ENCODE measurements at regions not wholly inside any gene's neighbourhood (a gene's known extent, or its start where the extent isn't known, plus 50 kb on each side); places are given as distances from the start of the nearest gene placed in this dataset.

DNA sequence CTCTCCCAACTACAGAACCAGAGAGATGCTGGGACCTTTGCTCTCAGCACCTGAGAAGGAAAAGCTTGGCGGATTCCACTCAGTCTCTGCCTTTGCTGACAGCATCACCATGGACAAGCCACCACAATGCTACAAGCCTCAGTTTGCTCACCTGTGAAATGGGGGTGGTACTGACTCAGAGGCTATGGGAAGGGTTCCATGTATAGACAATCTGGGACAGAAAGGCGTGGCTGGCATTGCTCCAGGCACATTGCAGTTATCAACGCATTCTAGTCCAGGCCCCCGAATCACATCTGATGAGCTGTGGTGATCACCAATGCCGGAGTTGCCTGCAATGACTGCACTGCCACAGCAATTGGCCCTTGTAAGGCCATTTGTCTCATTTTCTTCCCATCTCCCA lies 72.6 kb downstream of the ISX start:
- Histone ChIP-seq H3K36me3 (ENCODE audit: low read depth, low read length) (no peaks in the 10 kb centered on the region), H3K9me2 (replicated peaks; ENCODE audit: low read length) (no peaks in the 10 kb centered on the region), H4K20me1 (ENCODE audit: low read length) (no peaks in the 10 kb centered on the region), H3K9me3 (ENCODE audit: low read length) (no peaks in the 10 kb centered on the region), H3K4me2 (ENCODE audit: low read length) (no peak overlapping the region), H3K79me2 (ENCODE audit: low read length) (no peaks in the 10 kb centered on the region), H3K27ac (ENCODE audit: low read length) (no peak overlapping the region), H3F3A (ENCODE audit: low read length, unreplicated experiment) (no peaks in the 10 kb centered on the region), H2AFZ (ENCODE audit: low read length) (no peak overlapping the region), H3K4me3 (ENCODE audit: low read length) (no peak overlapping the region), H3K9ac (ENCODE audit: low read length) (no peak overlapping the region), H3K27me3 (ENCODE audit: low read length) (peaks cover 10% of the 10 kb centered on the region; the same call in 1 of the 2 replicates), H3K4me1 (ENCODE audit: insufficient read depth, low read length) (no peaks in the 10 kb centered on the region)
- DNase-seq (no peak), ATAC-seq (no peak)
- TF ChIP-seq, protein P1, sequence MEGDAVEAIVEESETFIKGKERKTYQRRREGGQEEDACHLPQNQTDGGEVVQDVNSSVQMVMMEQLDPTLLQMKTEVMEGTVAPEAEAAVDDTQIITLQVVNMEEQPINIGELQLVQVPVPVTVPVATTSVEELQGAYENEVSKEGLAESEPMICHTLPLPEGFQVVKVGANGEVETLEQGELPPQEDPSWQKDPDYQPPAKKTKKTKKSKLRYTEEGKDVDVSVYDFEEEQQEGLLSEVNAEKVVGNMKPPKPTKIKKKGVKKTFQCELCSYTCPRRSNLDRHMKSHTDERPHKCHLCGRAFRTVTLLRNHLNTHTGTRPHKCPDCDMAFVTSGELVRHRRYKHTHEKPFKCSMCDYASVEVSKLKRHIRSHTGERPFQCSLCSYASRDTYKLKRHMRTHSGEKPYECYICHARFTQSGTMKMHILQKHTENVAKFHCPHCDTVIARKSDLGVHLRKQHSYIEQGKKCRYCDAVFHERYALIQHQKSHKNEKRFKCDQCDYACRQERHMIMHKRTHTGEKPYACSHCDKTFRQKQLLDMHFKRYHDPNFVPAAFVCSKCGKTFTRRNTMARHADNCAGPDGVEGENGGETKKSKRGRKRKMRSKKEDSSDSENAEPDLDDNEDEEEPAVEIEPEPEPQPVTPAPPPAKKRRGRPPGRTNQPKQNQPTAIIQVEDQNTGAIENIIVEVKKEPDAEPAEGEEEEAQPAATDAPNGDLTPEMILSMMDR (conservative IDR thresholded peaks at IDR 0.05; ENCODE audit: low read depth, low read length) = no peak
- intact Hi-C loops (cut with micrococcal nuclease) = no loop called here
- ChIA-PET CTCF (no interaction called here), POLR2A (ENCODE audit: unreplicated experiment) (no interaction called here)
- BruUV-seq (replicated peaks) = no TSS peak

DNA sequence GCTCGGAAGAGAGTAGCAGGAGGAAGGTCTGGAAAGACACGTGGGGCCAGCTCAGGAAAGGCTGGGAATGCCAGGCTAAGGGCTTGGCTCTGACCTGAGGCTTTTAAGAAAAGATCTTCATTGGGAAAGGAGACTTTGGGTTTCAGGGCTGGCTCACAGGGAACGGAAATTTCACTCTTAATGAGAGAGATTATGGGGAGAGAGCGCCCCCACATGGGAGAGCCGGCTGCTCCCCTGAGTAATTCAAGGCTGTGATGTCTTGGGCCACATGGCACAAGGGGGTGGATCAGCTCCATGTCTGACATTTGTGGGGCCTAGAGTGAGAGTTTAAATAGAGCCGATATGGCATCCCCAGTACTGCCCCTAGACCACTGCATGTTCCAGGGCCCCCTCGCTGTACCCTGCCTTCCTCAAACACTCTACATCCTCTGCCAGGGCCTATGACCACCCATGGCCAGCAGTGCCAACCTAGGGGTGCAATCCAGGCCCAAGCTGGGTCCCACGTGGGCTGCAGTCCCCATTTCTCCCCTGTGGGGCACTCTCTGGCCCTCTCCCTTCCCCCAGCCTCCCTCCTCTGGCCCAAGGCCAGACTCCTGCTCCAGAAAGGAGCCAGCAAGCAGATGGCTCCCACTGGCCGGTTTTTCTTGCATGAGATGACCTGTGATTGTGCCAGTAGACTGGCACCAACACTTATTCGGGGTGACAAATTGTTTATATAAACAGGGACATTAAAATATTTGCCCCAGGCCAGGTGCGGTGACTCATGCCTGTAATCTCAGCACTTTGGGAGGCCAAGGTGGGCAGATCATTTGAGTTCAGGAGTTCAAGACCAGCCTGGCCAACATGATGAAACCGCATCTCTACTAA lies 75.2 kb downstream of the ISX start:
- Histone ChIP-seq H3K4me2 (ENCODE audit: low read length) (no peak overlapping the region), H3K4me3 (ENCODE audit: low read length) (no peak overlapping the region), H3K9me3 (ENCODE audit: low read length) (no peaks in the 10 kb centered on the region), H3K4me1 (ENCODE audit: insufficient read depth, low read length) (no peaks in the 10 kb centered on the region), H3K27ac (ENCODE audit: low read length) (no peak overlapping the region), H3K36me3 (ENCODE audit: low read depth, low read length) (no peaks in the 10 kb centered on the region), H3K79me2 (ENCODE audit: low read length) (no peaks in the 10 kb centered on the region), H3K9me2 (replicated peaks; ENCODE audit: low read length) (no peaks in the 10 kb centered on the region), H3K27me3 (ENCODE audit: low read length) (no peaks in the 10 kb centered on the region), H4K20me1 (ENCODE audit: low read length) (no peaks in the 10 kb centered on the region), H3F3A (ENCODE audit: low read length, unreplicated experiment) (no peaks in the 10 kb centered on the region), H3K9ac (ENCODE audit: low read length) (no peak overlapping the region), H2AFZ (ENCODE audit: low read length) (no peak overlapping the region)
- POLR2A ChIA-PET (ENCODE audit: unreplicated experiment) = no interaction called here
- CTCF ChIA-PET = no interaction called here
- ATAC-seq (no peak), DNase-seq (peak; percentile 18)
- no peak for TF ChIP-seq EZH2 (IDR thresholded peaks at IDR 0.05; ENCODE audit: low read length, unreplicated experiment)
- no peak for TF ChIP-seq EZH2phosphoT487 (IDR thresholded peaks at IDR 0.05; ENCODE audit: borderline replicate concordance, low read length)
- TF ChIP-seq, protein P1 (conservative IDR thresholded peaks at IDR 0.05; ENCODE audit: low read depth, low read length) = 0 out of 2 replicates have a peak, but pooled peaks have one; percentile 26
- intact Hi-C loops (cut with micrococcal nuclease) = no loop called here
- BruUV-seq (replicated peaks) = no TSS peak

DNA sequence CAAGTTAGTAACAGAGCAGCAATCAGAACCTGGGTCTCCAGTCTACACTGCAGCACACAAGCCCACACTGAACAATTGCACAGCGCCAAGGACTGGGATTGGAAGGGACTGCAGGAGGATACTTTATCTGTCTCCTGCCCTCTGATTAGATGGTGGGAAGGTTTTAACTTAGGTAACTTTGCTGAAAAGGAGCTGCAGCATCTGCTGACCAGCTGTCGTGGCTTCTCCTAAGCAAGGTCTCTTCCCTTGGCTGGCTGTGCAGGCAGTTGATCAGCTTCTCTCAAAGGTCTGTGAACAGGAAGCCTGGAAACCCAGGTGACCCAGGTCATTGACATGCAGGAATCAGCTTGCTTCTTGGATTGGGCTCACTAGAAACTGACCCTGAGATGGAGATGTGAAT lies 82.4 kb downstream of the ISX start:
- Histone ChIP-seq H3K27me3 (ENCODE audit: low read length) (no peaks in the 10 kb centered on the region), H3F3A (ENCODE audit: low read length, unreplicated experiment) (no peaks in the 10 kb centered on the region), H4K20me1 (ENCODE audit: low read length) (no peaks in the 10 kb centered on the region), H3K9ac (ENCODE audit: low read length) (no peak overlapping the region), H3K27ac (ENCODE audit: low read length) (no peak overlapping the region), H3K36me3 (ENCODE audit: low read depth, low read length) (no peaks in the 10 kb centered on the region), H3K4me1 (ENCODE audit: insufficient read depth, low read length) (no peaks in the 10 kb centered on the region), H2AFZ (ENCODE audit: low read length) (no peak overlapping the region), H3K4me3 (ENCODE audit: low read length) (no peak overlapping the region), H3K9me2 (replicated peaks; ENCODE audit: low read length) (no peaks in the 10 kb centered on the region), H3K9me3 (ENCODE audit: low read length) (no peaks in the 10 kb centered on the region), H3K79me2 (ENCODE audit: low read length) (no peaks in the 10 kb centered on the region), H3K4me2 (ENCODE audit: low read length) (no peak overlapping the region)
- no peak for ATAC-seq
- no TSS peak for BruUV-seq (replicated peaks)
- intact Hi-C loops (cut with micrococcal nuclease) = no loop called here
- TF ChIP-seq, protein P1 (conservative IDR thresholded peaks at IDR 0.05; ENCODE audit: low read depth, low read length) = no peak
- no peak for TF ChIP-seq EZH2phosphoT487 (IDR thresholded peaks at IDR 0.05; ENCODE audit: borderline replicate concordance, low read length)
- TF ChIP-seq EZH2 (IDR thresholded peaks at IDR 0.05; ENCODE audit: low read length, unreplicated experiment) = no peak
- ChIA-PET CTCF (no interaction called here), POLR2A (ENCODE audit: unreplicated experiment) (no interaction called here)
- DNase-seq = no peak
